Left cardiac atrium (tissue), 4 donors: ENCODE measurements at regions not wholly inside any gene's neighbourhood (a gene's known extent, or its start where the extent isn't known, plus 50 kb on each side); places are given as distances from the start of the nearest gene placed in this dataset.
A peak's percentile ranks its signal among the peaks of the same experiment; 100 is the strongest.

ENCODE experiments used
- ATAC-seq, 2 donors: fragments of 200-7000 bp; cut with Tn5 transposase; one replicate each; pipeline ENCODE4 v1.9.1; 2020; ENCODE audit warnings: mild to moderate bottlenecking in 2 of 2, moderate library complexity in 2 of 2
- DNase-seq: peaks from one replicate; pipeline ENCODE4 v3.0.0-alpha.2; 2020
- intact Hi-C, 2 donors: fragments of 100-400 bp; cut with DNase I; formaldehyde crosslinking; loops; one replicate each; pipeline versions ENCODE4 v1.14.1 to v1.15.1; 2022 to 2023
- donor health status: DM: no; HTN: yes; CAD: no.
- donor health status: DM: no; HTN: yes; CAD: no; lungs with severe emphysema.
- donor health status: DM: yes; HTN: yes; CAD: no.
- donor health status: Dilated cardiomyopathy.

- ATAC-seq = no peak
- no peak for DNase-seq
- intact Hi-C loops = no loop called here
These were observed 61.9 kb upstream of the BMP6 start for GRCh38 chr6:7664003-7664402.

- intact Hi-C loops = no loop called here
- DNase-seq (no peak), ATAC-seq (no peak)
These were observed 57.0 kb upstream of the BMP6 start for GRCh38 chr6:7668936-7669335.

- ATAC-seq (no peak), DNase-seq (no peak)
- intact Hi-C loops = no loop called here
These were observed 56.2 kb upstream of the BMP6 start for GRCh38 chr6:7669742-7670141.

GRCh38 chr6:7671076-7671475 is 54.8 kb upstream of the BMP6 start:
- intact Hi-C loops = no loop called here
- ATAC-seq (no peak), DNase-seq (no peak)

- intact Hi-C loops = no loop called here
- DNase-seq (no peak), ATAC-seq (no peak)
These were observed 54.3 kb upstream of the BMP6 start for GRCh38 chr6:7671581-7671980.

GRCh38 chr6:7672066-7673062 is 53.5 kb upstream of the BMP6 start:
- ATAC-seq = peak in 1 of 2 donors; percentile 9
- no peak for DNase-seq
- intact Hi-C loops = no loop called here

GRCh38 chr6:7673063-7673536 is 52.8 kb upstream of the BMP6 start:
- peak; percentile 58 for DNase-seq
- intact Hi-C loops = no loop called here
- ATAC-seq = peak; percentile 50 to 95

GRCh38 chr6:7674291-7674690 is 51.6 kb upstream of the BMP6 start:
- DNase-seq (no peak), ATAC-seq (no peak)
- intact Hi-C loops = no loop called here

- ATAC-seq (no peak), DNase-seq (no peak)
- intact Hi-C loops = no loop called here
These were observed 50.5 kb upstream of the BMP6 start for GRCh38 chr6:7675353-7675945.
